Osteocyte (in vitro differentiated cells): ENCODE measurements at regions not wholly inside any gene's neighbourhood (a gene's known extent, or its start where the extent isn't known, plus 50 kb on each side); places are given as distances from the start of the nearest gene placed in this dataset.

Experiments used
- DNase-seq: peaks from one replicate; pipeline ENCODE4 v3.0.0; 2021; ENCODE audit warnings: mixed read lengths; ENCODE audit not compliant: unreplicated experiment; ENCODE audit errors: extremely low spot score
- H3K27ac Mint-ChIP-seq: one replicate; pipeline ENCODE4 v1.8.0; 2021; ENCODE audit warnings: mild to moderate bottlenecking, mixed read lengths; ENCODE audit not compliant: unreplicated experiment
- H3K27me3 Mint-ChIP-seq: one replicate; pipeline ENCODE4 v1.8.0; 2021; ENCODE audit warnings: mixed read lengths; ENCODE audit not compliant: unreplicated experiment
- H3K36me3 Mint-ChIP-seq: one replicate; pipeline ENCODE4 v1.8.0; 2021; ENCODE audit warnings: mixed read lengths; ENCODE audit not compliant: unreplicated experiment
- H3K4me1 Mint-ChIP-seq: one replicate; pipeline ENCODE4 v1.8.0; 2021; ENCODE audit warnings: mixed read lengths; ENCODE audit not compliant: unreplicated experiment
- H3K4me3 Mint-ChIP-seq: one replicate; pipeline ENCODE4 v1.8.0; 2021; ENCODE audit warnings: mild to moderate bottlenecking, moderate library complexity, mixed read lengths; ENCODE audit not compliant: unreplicated experiment
- H3K9me3 Mint-ChIP-seq: one replicate; pipeline ENCODE4 v1.8.0; 2021; ENCODE audit warnings: mixed read lengths; ENCODE audit not compliant: unreplicated experiment
- CTCF ChIP-seq: fragments of 200-600 bp; sonication (generic); IDR thresholded peaks from 2 replicates; pipeline ENCODE4 v1.5.0; 2021; ENCODE audit warnings: antibody characterized with exemption, mild to moderate bottlenecking, moderate library complexity

GRCh38 chr1:232108598-232108997, 482.0 kb downstream of the DISC1 start:
- H3K27ac Mint-ChIP-seq = no peak overlapping the region

GRCh38 chr1:232106415-232106814, 479.8 kb downstream of the DISC1 start:
- H3K4me3 Mint-ChIP-seq = no peak overlapping the region
- no peak for TF ChIP-seq CTCF
- no peaks in the 10 kb centered on the region for H3K36me3 Mint-ChIP-seq
- H3K27me3 Mint-ChIP-seq = peaks cover 2% of the 10 kb centered on the region
- H3K27ac Mint-ChIP-seq = no peak overlapping the region
- peaks cover 29% of the 10 kb centered on the region for H3K4me1 Mint-ChIP-seq
- no peak for DNase-seq
- H3K9me3 Mint-ChIP-seq = no peaks in the 10 kb centered on the region

More at GRCh38 chr1:232108598-232108997, 482.0 kb downstream of the DISC1 start:
- Mint-ChIP-seq H3K4me1 (peaks cover 44% of the 10 kb centered on the region), H3K27me3 (peaks cover 2% of the 10 kb centered on the region), H3K36me3 (no peaks in the 10 kb centered on the region), H3K9me3 (peaks cover 3% of the 10 kb centered on the region), H3K4me3 (no peak overlapping the region)
- no peak for DNase-seq
- TF ChIP-seq CTCF = no peak

- H3K27me3 Mint-ChIP-seq = peaks cover 2% of the 10 kb centered on the region
- no peaks in the 10 kb centered on the region for H3K9me3 Mint-ChIP-seq
- H3K4me3 Mint-ChIP-seq = no peak overlapping the region
- no peak for DNase-seq
- no peaks in the 10 kb centered on the region for H3K36me3 Mint-ChIP-seq
- H3K4me1 Mint-ChIP-seq = peaks cover 20% of the 10 kb centered on the region
- no peak for TF ChIP-seq CTCF
- no peak overlapping the region for H3K27ac Mint-ChIP-seq
Measured at GRCh38 chr1:232105561-232105960, 479.0 kb downstream of the DISC1 start.

GRCh38 chr1:232101231-232101630, 474.6 kb downstream of the DISC1 start:
- H3K9me3 Mint-ChIP-seq = peaks cover 11% of the 10 kb centered on the region
- H3K27me3 Mint-ChIP-seq = no peaks in the 10 kb centered on the region
- H3K36me3 Mint-ChIP-seq = no peaks in the 10 kb centered on the region
- DNase-seq = no peak
- H3K4me3 Mint-ChIP-seq = no peak overlapping the region
- H3K4me1 Mint-ChIP-seq = no peaks in the 10 kb centered on the region
- no peak for TF ChIP-seq CTCF
- no peak overlapping the region for H3K27ac Mint-ChIP-seq

GRCh38 chr1:232096751-232097150, 470.2 kb downstream of the DISC1 start:
- no peaks in the 10 kb centered on the region for H3K27me3 Mint-ChIP-seq
- H3K36me3 Mint-ChIP-seq = no peaks in the 10 kb centered on the region
- no peak for DNase-seq
- no peak overlapping the region for H3K27ac Mint-ChIP-seq
- H3K9me3 Mint-ChIP-seq = peaks cover 11% of the 10 kb centered on the region
- H3K4me1 Mint-ChIP-seq = no peaks in the 10 kb centered on the region
- no peak for TF ChIP-seq CTCF
- no peak overlapping the region for H3K4me3 Mint-ChIP-seq
